ENCODE measurements at regions not wholly inside any gene's neighbourhood (a gene's known extent, or its start where the extent isn't known, plus 50 kb on each side); places are given as distances from the start of the nearest gene placed in this dataset.

- H3K9me2 ChIP-seq (replicated peaks; ENCODE audit: insufficient read depth): no peaks in the 10 kb centered on the region
- no peak overlapping the region for H2AFZ ChIP-seq
- no peaks in the 10 kb centered on the region for H3K36me3 ChIP-seq (replicated peaks; ENCODE audit: insufficient read depth, low read depth)
- no peaks in the 10 kb centered on the region for H3K27me3 ChIP-seq
- no peak for DNase-seq (ENCODE audit: low spot score)
- H3K4me3 ChIP-seq: no peak overlapping the region
- no peaks in the 10 kb centered on the region for H3K4me1 ChIP-seq (ENCODE audit: insufficient read depth)
- TF ChIP-seq EZH2phosphoT487 (IDR thresholded peaks at IDR 0.05; ENCODE audit: low read depth, severe bottlenecking, unreplicated experiment) (no peak), EZH2 (IDR thresholded peaks at IDR 0.05; ENCODE audit: borderline replicate concordance) (no peak)
- TF ChIP-seq, protein P1, sequence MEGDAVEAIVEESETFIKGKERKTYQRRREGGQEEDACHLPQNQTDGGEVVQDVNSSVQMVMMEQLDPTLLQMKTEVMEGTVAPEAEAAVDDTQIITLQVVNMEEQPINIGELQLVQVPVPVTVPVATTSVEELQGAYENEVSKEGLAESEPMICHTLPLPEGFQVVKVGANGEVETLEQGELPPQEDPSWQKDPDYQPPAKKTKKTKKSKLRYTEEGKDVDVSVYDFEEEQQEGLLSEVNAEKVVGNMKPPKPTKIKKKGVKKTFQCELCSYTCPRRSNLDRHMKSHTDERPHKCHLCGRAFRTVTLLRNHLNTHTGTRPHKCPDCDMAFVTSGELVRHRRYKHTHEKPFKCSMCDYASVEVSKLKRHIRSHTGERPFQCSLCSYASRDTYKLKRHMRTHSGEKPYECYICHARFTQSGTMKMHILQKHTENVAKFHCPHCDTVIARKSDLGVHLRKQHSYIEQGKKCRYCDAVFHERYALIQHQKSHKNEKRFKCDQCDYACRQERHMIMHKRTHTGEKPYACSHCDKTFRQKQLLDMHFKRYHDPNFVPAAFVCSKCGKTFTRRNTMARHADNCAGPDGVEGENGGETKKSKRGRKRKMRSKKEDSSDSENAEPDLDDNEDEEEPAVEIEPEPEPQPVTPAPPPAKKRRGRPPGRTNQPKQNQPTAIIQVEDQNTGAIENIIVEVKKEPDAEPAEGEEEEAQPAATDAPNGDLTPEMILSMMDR (IDR thresholded peaks at IDR 0.05; ENCODE audit: poor library complexity): no peak
- no peaks in the 10 kb centered on the region for H4K20me1 ChIP-seq (ENCODE audit: insufficient read depth, poor library complexity, severe bottlenecking)
- no peaks in the 10 kb centered on the region for H3K79me2 ChIP-seq
- no peak overlapping the region for H3K27ac ChIP-seq
- no peaks in the 10 kb centered on the region for H3K9me3 ChIP-seq (ENCODE audit: low read depth)
- 75% methylated on average over 2 of the region's 2 CpGs for WGBS (ENCODE audit: low lambda C conversion rate, missing lambda C conversion rate)
- no peak overlapping the region for H3K4me2 ChIP-seq
Measured at GRCh38 chr1:116841569-116842344, 68.0 kb upstream of the PTGFRN start.

- 81% methylated on average over 4 of the region's 4 CpGs for WGBS (ENCODE audit: low lambda C conversion rate, missing lambda C conversion rate)
- Histone ChIP-seq H2AFZ (no peak overlapping the region), H3K79me2 (no peaks in the 10 kb centered on the region), H3K4me2 (no peak overlapping the region), H3K9me2 (replicated peaks; ENCODE audit: insufficient read depth) (no peaks in the 10 kb centered on the region), H4K20me1 (ENCODE audit: insufficient read depth, poor library complexity, severe bottlenecking) (no peaks in the 10 kb centered on the region), H3K27me3 (no peaks in the 10 kb centered on the region), H3K27ac (no peak overlapping the region), H3K4me3 (no peak overlapping the region), H3K9me3 (ENCODE audit: low read depth) (no peaks in the 10 kb centered on the region), H3K4me1 (ENCODE audit: insufficient read depth) (no peaks in the 10 kb centered on the region), H3K36me3 (replicated peaks; ENCODE audit: insufficient read depth, low read depth) (no peaks in the 10 kb centered on the region)
- no peak for DNase-seq (ENCODE audit: low spot score)
- TF ChIP-seq EZH2phosphoT487 (IDR thresholded peaks at IDR 0.05; ENCODE audit: low read depth, severe bottlenecking, unreplicated experiment): no peak
- TF ChIP-seq, protein P1 (IDR thresholded peaks at IDR 0.05; ENCODE audit: poor library complexity): peak; percentile 10
- no peak for TF ChIP-seq EZH2 (IDR thresholded peaks at IDR 0.05; ENCODE audit: borderline replicate concordance)
Measured at GRCh38 chr1:116842654-116843053, 67.1 kb upstream of the PTGFRN start.

DNA sequence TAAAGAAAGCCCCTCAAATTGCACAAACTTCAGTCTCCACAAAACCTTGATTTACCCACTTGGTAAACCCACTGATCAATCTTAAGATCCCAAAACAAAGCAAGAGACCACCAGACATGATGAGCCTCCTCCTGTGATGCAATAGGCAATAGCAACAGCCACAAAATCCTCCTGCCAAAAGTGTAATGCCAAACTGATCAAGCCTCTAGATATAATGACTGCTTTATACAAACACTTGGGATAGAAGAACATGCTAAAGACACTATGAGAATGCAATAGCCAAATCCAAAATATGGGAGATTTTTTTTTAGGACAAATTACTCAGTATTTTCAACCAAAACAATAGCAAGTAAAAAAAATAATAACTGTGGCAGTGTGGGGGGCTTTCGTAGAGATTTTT, 64.9 kb upstream of the PTGFRN start:
- no peaks in the 10 kb centered on the region for H4K20me1 ChIP-seq (ENCODE audit: insufficient read depth, poor library complexity, severe bottlenecking)
- no peaks in the 10 kb centered on the region for H3K36me3 ChIP-seq (replicated peaks; ENCODE audit: insufficient read depth, low read depth)
- no peaks in the 10 kb centered on the region for H3K9me2 ChIP-seq (replicated peaks; ENCODE audit: insufficient read depth)
- TF ChIP-seq EZH2 (IDR thresholded peaks at IDR 0.05; ENCODE audit: borderline replicate concordance) (no peak), EZH2phosphoT487 (IDR thresholded peaks at IDR 0.05; ENCODE audit: low read depth, severe bottlenecking, unreplicated experiment) (no peak)
- TF ChIP-seq, protein P1 (IDR thresholded peaks at IDR 0.05; ENCODE audit: poor library complexity): no peak
- no peak overlapping the region for H3K27ac ChIP-seq
- no peaks in the 10 kb centered on the region for H3K27me3 ChIP-seq
- WGBS (ENCODE audit: low lambda C conversion rate, missing lambda C conversion rate): 93% methylated on average over 1 of the region's 1 CpG
- no peaks in the 10 kb centered on the region for H3K9me3 ChIP-seq (ENCODE audit: low read depth)
- no peaks in the 10 kb centered on the region for H3K79me2 ChIP-seq
- no peaks in the 10 kb centered on the region for H3K4me1 ChIP-seq (ENCODE audit: insufficient read depth)
- H2AFZ ChIP-seq: no peak overlapping the region
- no peak overlapping the region for H3K4me2 ChIP-seq
- no peak for DNase-seq (ENCODE audit: low spot score)
- H3K4me3 ChIP-seq: no peak overlapping the region
